ENCODE measurements at regions not wholly inside any gene's neighbourhood (a gene's known extent, or its start where the extent isn't known, plus 50 kb on each side); places are given as distances from the start of the nearest gene placed in this dataset.

DNA sequence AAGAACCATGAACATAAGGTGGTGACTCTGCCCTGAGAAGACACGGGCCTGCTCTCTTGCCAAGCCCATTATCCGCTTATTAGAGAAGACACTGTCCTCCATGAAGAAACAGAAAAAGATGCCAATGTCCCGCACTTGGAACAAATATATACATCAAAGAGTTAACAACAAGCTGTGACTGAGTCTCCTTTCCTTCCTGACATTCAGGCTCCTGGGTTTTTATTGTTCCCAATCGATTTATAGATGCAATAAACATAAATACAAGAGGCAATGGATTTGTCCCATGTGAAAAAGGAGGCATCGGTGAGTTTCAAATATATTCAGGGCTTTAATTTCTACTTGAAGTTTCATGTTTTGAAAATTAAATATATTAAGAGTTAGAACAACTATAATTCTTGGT is 169.2 kb upstream of the CPEB2 start:
- TF ChIP-seq SUZ12 (IDR thresholded peaks at IDR 0.05; ENCODE audit: extremely low read depth, insufficient read depth, insufficient read length): no peak
- no peak for TF ChIP-seq YY1 (IDR thresholded peaks at IDR 0.05; ENCODE audit: insufficient read depth, insufficient read length)
- TF ChIP-seq ZNF274 (IDR thresholded peaks at IDR 0.05; ENCODE audit: low read depth, low read length): no peak

All from NT2/D1 (cell line).